ENCODE measurements at regions not wholly inside any gene's neighbourhood (a gene's known extent, or its start where the extent isn't known, plus 50 kb on each side); places are given as distances from the start of the nearest gene placed in this dataset.

DNA sequence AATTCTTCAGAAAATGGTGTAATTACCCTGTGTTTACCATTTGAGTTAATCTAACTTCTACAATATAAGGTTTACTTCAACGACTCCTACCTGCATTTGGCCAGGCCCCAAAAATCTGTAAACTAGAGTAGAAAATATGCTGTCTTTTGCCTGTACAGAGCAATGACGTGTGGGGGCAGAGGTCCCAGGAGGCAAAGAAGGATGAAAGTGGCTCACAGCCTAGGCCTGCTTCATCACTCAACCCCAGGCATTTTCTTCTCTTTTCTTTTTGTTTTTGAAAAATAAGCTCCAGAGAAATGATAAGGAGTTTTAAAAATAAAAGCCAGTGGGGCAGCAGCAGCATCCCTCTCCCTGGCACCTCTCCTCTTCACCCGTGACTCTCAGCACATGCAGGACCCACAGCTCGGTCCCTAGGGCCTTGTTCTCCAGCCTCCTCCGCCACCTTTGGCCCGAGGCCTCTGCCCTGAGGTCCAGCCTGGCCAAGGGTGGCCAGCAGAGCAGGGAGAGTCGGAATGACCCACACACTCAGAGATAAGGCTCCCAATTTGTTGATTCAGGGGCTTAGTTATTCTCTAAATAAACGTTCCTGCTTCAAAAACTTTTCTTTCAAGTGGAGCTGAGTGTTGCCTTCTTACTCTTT is 76.6 kb upstream of the ADRA1D start:
- Mint-ChIP-seq H3K4me3 (no peak overlapping the region), H3K4me1 (peaks cover 20% of the 10 kb centered on the region), H3K9me3 (ENCODE audit: insufficient read depth) (peaks cover 3% of the 10 kb centered on the region), H3K27ac (no peak overlapping the region), H3K27me3 (no peaks in the 10 kb centered on the region)
- H4K20me1 ChIP-seq (ENCODE audit: control insufficient read depth, insufficient read depth, low read length, poor library complexity, severe bottlenecking) = no peaks in the 10 kb centered on the region
- 16% methylated on average over 4 of the region's 8 CpGs for WGBS (ENCODE audit: insufficient coverage)
- H2AFZ ChIP-seq (ENCODE audit: insufficient read depth, low read depth, low read length, poor library complexity, severe bottlenecking) = peak overlapping the region; percentile 17
- H3K27ac ChIP-seq (ENCODE audit: low read length in 2 of 2) = no peak overlapping the region
- no peaks in the 10 kb centered on the region for H3K27me3 ChIP-seq (replicated peaks in 1 of 4; ENCODE audit: control extremely low read depth in 1 of 4, control insufficient read depth in 3 of 4, insufficient read depth in 4 of 4, low read length in 3 of 4)
- POLR2A ChIA-PET = no interaction called here
- H3K4me3 ChIP-seq (ENCODE audit: control extremely low read depth in 1 of 5, extremely low read depth in 1 of 5, insufficient read depth in 1 of 5, low read depth in 2 of 5, low read length in 4 of 5) = no peak overlapping the region
- H3K4me2 ChIP-seq (replicated peaks; ENCODE audit: low read depth, low read length, poor library complexity, severe bottlenecking) = peak overlapping the region; percentile 37
- no peak for DNase-seq
- intact Hi-C loops (cut with micrococcal nuclease) = no loop called here
- peaks cover 4 to 7% of the 10 kb centered on the region in 2 donors for H3K4me1 ChIP-seq (ENCODE audit: control insufficient read depth in 2 of 2, insufficient read depth in 2 of 2, low read length in 2 of 2)
- CTCF ChIA-PET = no interaction called here
- H3K9me3 ChIP-seq (ENCODE audit: control extremely low read depth in 1 of 3, control insufficient read depth in 2 of 3, insufficient read depth in 1 of 3, low read length in 2 of 3) = no peaks in the 10 kb centered on the region
- TF ChIP-seq, protein P1, sequence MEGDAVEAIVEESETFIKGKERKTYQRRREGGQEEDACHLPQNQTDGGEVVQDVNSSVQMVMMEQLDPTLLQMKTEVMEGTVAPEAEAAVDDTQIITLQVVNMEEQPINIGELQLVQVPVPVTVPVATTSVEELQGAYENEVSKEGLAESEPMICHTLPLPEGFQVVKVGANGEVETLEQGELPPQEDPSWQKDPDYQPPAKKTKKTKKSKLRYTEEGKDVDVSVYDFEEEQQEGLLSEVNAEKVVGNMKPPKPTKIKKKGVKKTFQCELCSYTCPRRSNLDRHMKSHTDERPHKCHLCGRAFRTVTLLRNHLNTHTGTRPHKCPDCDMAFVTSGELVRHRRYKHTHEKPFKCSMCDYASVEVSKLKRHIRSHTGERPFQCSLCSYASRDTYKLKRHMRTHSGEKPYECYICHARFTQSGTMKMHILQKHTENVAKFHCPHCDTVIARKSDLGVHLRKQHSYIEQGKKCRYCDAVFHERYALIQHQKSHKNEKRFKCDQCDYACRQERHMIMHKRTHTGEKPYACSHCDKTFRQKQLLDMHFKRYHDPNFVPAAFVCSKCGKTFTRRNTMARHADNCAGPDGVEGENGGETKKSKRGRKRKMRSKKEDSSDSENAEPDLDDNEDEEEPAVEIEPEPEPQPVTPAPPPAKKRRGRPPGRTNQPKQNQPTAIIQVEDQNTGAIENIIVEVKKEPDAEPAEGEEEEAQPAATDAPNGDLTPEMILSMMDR (IDR thresholded peaks at IDR 0.05) = no peak
- TF ChIP-seq EZH2 (IDR thresholded peaks at IDR 0.05; ENCODE audit: borderline replicate concordance, insufficient read depth, low read depth, low read length, poor library complexity, severe bottlenecking) = no peak
- no peaks in the 10 kb centered on the region for H3K36me3 ChIP-seq (replicated peaks in 1 of 2; ENCODE audit: control extremely low read depth in 1 of 2, control insufficient read depth in 1 of 2, extremely low read depth in 1 of 2, insufficient read depth in 2 of 2, low read length in 1 of 2)
- no peak overlapping the region for H3K9ac ChIP-seq (ENCODE audit: low read length)
- no peak for ATAC-seq (ENCODE audit: low read depth)
- no peaks in the 10 kb centered on the region for H3K79me2 ChIP-seq (ENCODE audit: control insufficient read depth, insufficient read depth, low read length)

DNA sequence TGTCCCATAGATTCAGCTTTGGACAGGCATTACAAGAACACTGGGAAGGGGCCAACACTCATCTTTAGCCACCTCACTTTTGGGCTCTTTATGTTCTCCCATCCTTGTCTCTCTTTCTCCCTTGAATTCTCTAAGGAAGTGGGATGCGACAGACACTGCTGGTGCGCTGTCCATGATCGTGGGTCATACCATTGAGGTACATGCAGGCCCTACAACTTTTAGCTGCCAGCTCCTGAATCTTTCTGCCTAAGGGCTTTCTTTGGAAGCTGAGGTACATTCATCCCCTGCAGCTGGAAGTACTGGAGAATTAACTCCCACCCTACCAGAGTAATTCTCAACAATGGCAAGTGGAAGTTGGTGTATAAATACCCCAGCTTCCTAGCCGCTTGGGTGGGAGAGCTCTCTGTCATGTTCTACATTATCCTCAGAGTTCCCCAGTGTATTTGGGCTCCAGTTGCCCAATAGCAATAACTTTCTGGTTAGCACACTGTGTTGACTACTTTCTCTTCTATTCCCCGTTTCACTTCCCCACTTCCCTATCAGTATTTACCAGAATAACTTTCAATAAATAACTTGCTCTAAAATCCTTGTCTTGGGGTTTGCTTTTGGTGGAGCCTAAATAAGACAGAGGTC is 75.6 kb upstream of the ADRA1D start:
- Histone ChIP-seq H3K9ac (ENCODE audit: low read length) (no peak overlapping the region), H3K27ac (ENCODE audit: low read length in 2 of 2) (no peak overlapping the region), H3K79me2 (ENCODE audit: control insufficient read depth, insufficient read depth, low read length) (no peaks in the 10 kb centered on the region), H4K20me1 (ENCODE audit: control insufficient read depth, insufficient read depth, low read length, poor library complexity, severe bottlenecking) (no peaks in the 10 kb centered on the region), H3K4me3 (ENCODE audit: control extremely low read depth in 1 of 5, extremely low read depth in 1 of 5, insufficient read depth in 1 of 5, low read depth in 2 of 5, low read length in 4 of 5) (no peak overlapping the region), H3K36me3 (replicated peaks in 1 of 2; ENCODE audit: control extremely low read depth in 1 of 2, control insufficient read depth in 1 of 2, extremely low read depth in 1 of 2, insufficient read depth in 2 of 2, low read length in 1 of 2) (no peaks in the 10 kb centered on the region), H3K9me3 (ENCODE audit: control extremely low read depth in 1 of 3, control insufficient read depth in 2 of 3, insufficient read depth in 1 of 3, low read length in 2 of 3) (no peaks in the 10 kb centered on the region), H3K27me3 (replicated peaks in 1 of 4; ENCODE audit: control extremely low read depth in 1 of 4, control insufficient read depth in 3 of 4, insufficient read depth in 4 of 4, low read length in 3 of 4) (no peaks in the 10 kb centered on the region), H3K4me2 (replicated peaks; ENCODE audit: low read depth, low read length, poor library complexity, severe bottlenecking) (no peak overlapping the region), H3K4me1 (ENCODE audit: control insufficient read depth in 2 of 2, insufficient read depth in 2 of 2, low read length in 2 of 2) (peaks cover 4 to 7% of the 10 kb centered on the region in 2 donors), H2AFZ (ENCODE audit: insufficient read depth, low read depth, low read length, poor library complexity, severe bottlenecking) (no peak overlapping the region)
- H3K4me3 Mint-ChIP-seq = no peak overlapping the region
- TF ChIP-seq, protein P1 (IDR thresholded peaks at IDR 0.05) = no peak
- TF ChIP-seq EZH2 (IDR thresholded peaks at IDR 0.05; ENCODE audit: borderline replicate concordance, insufficient read depth, low read depth, low read length, poor library complexity, severe bottlenecking) = no peak
- H3K27me3 Mint-ChIP-seq = no peaks in the 10 kb centered on the region
- H3K4me1 Mint-ChIP-seq = peaks cover 20% of the 10 kb centered on the region
- DNase-seq (no peak), ATAC-seq (ENCODE audit: low read depth) (no peak)
- CTCF ChIA-PET = no interaction called here
- POLR2A ChIA-PET = no interaction called here
- H3K9me3 Mint-ChIP-seq (ENCODE audit: insufficient read depth) = peaks cover 3% of the 10 kb centered on the region
- H3K27ac Mint-ChIP-seq = no peak overlapping the region
- WGBS (ENCODE audit: insufficient coverage) = 79% methylated on average over 4 of the region's 5 CpGs
- intact Hi-C loops (cut with micrococcal nuclease) = no loop called here

All from B cell (primary cell).